ENCODE measurements at regions not wholly inside any gene's neighbourhood (a gene's known extent, or its start where the extent isn't known, plus 50 kb on each side); places are given as distances from the start of the nearest gene placed in this dataset.

DNA sequence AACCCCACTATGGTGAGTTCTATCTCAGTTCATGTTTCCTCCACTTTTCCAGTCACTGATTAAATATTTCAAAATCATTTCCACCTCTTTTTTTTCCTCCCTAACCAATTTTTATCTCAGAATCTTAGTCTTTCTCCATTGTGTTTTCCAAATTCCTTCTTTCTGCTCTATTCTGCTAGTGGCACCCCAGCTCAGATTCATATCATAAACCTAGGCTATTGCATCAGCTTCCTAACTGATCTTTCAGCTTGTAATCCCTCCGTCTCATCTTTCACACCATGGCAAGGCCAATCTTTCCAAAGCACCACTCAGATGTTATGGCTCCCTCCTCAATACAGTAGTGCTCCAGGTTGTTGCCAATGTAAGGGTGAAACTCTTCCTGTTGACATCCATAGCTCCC, 631.9 kb downstream of the PLPP3 start:
- H3K27ac ChIP-seq (ENCODE audit: insufficient read length, low read depth, low read length), result no peak overlapping the region
- Mint-ChIP-seq H3K4me3 (no peak overlapping the region), H3K27ac (0 out of 7 replicates have a peak overlapping the region, but pooled peaks of 1 of the 3 experiments have one; percentile 8), H3K4me1 (no peaks in the 10 kb centered on the region), H3K27me3 (ENCODE audit: low read depth) (no peaks in the 10 kb centered on the region), H3K9me3 (no peaks in the 10 kb centered on the region), H3K36me3 (ENCODE audit: insufficient read depth in 1 of 3, low read depth in 3 of 3) (no peaks in the 10 kb centered on the region)
- no peak overlapping the region for H3K14ac ChIP-seq (ENCODE audit: insufficient read depth, low read length)
- no peaks in the 10 kb centered on the region for H3K79me1 ChIP-seq (ENCODE audit: insufficient read depth, low read depth, low read length, poor library complexity, severe bottlenecking)
- no peak overlapping the region for H2AK5ac ChIP-seq (ENCODE audit: insufficient read length, low read length)
- no peak overlapping the region for H2BK12ac ChIP-seq (ENCODE audit: insufficient read length, low read depth, low read length)
- no peaks in the 10 kb centered on the region for H3K27me3 ChIP-seq (ENCODE audit: insufficient read depth, low read length)
- H3K56ac ChIP-seq (ENCODE audit: insufficient read length, low read depth, low read length), result no peak overlapping the region
- no peak overlapping the region for H3K23ac ChIP-seq (ENCODE audit: insufficient read length, low read depth, low read length)
- H3K4ac ChIP-seq (ENCODE audit: low read depth, low read length), result no peak overlapping the region
- H4K20me1 ChIP-seq (ENCODE audit: control insufficient read depth, insufficient read depth, insufficient read length), result no peaks in the 10 kb centered on the region
- H4K91ac ChIP-seq (ENCODE audit: insufficient read length, low read depth, low read length), result no peak overlapping the region
- no peak overlapping the region for H2AFZ ChIP-seq (ENCODE audit: low read length)
- no peak for TF ChIP-seq CTCF (conservative IDR thresholded peaks at IDR 0.05)
- H4K5ac ChIP-seq (ENCODE audit: insufficient read length, low read depth, low read length), result no peak overlapping the region
- no peak overlapping the region for H3K9ac ChIP-seq (ENCODE audit: extremely low read depth, insufficient read length, low read length)
- DNase-seq, result no peak
- H2BK120ac ChIP-seq (ENCODE audit: low read depth, low read length, poor library complexity, severe bottlenecking), result no peak overlapping the region
- no peak overlapping the region for H2BK15ac ChIP-seq (ENCODE audit: low read depth, low read length)
- H2BK20ac ChIP-seq (ENCODE audit: low read depth, low read length, poor library complexity, severe bottlenecking), result no peak overlapping the region
- H3K79me2 ChIP-seq (ENCODE audit: insufficient read depth, low read length), result no peaks in the 10 kb centered on the region
- H3K9me3 ChIP-seq (ENCODE audit: control insufficient read depth, low read depth, low read length), result no peaks in the 10 kb centered on the region
- H3K23me2 ChIP-seq (ENCODE audit: insufficient read length, low read depth, low read length, poor library complexity, severe bottlenecking), result no peaks in the 10 kb centered on the region
- H3K18ac ChIP-seq (ENCODE audit: insufficient read length, low read depth, low read length), result no peak overlapping the region
- no CpG with 5 or more reads among the region's 1 CpG for WGBS (ENCODE audit: extremely low coverage, insufficient read length, low lambda C conversion rate)
- H4K8ac ChIP-seq (replicated peaks; ENCODE audit: insufficient read length, low read depth, low read length), result no peak overlapping the region
- no peaks in the 10 kb centered on the region for H3K4me1 ChIP-seq (ENCODE audit: insufficient read depth, low read length)
- H3T11ph ChIP-seq (ENCODE audit: low read length), result no peak overlapping the region
- no peak overlapping the region for H2BK5ac ChIP-seq (ENCODE audit: insufficient read length, low read length)
- H3K4me2 ChIP-seq (ENCODE audit: insufficient read depth, insufficient read length, low read length), result no peak overlapping the region

Measured in H9 (cell line).